ENCODE measurements at regions not wholly inside any gene's neighbourhood (a gene's known extent, or its start where the extent isn't known, plus 50 kb on each side); places are given as distances from the start of the nearest gene placed in this dataset.

GRCh38 chr6:144778056-144778455, 492.9 kb downstream of the UTRN start:
- no peak overlapping the region for H3K9ac ChIP-seq (ENCODE audit: extremely low read depth, insufficient read length, low read length)
- no peak overlapping the region for H3T11ph ChIP-seq (ENCODE audit: low read length)
- WGBS (ENCODE audit: extremely low coverage, insufficient read length, low lambda C conversion rate): no CpG with 5 or more reads among the region's 2 CpGs
- no peak overlapping the region for H3K4ac ChIP-seq (ENCODE audit: low read depth, low read length)
- H3K79me1 ChIP-seq (ENCODE audit: insufficient read depth, low read depth, low read length, poor library complexity, severe bottlenecking): no peaks in the 10 kb centered on the region
- H3K23ac ChIP-seq (ENCODE audit: insufficient read length, low read depth, low read length): no peak overlapping the region
- H2AFZ ChIP-seq (ENCODE audit: low read length): no peak overlapping the region
- H3K27ac Mint-ChIP-seq: peak overlapping the region in 2 of 3 experiments; percentile 36 to 73; a peak in 5 of 7 replicates
- H2BK12ac ChIP-seq (ENCODE audit: insufficient read length, low read depth, low read length): no peak overlapping the region
- peak overlapping the region; percentile 61 for H2AK5ac ChIP-seq (ENCODE audit: insufficient read length, low read length)
- H3K4me1 Mint-ChIP-seq: peaks cover 32 to 37% of the 10 kb centered on the region in 2 experiments
- DNase-seq: no peak
- no peaks in the 10 kb centered on the region for H4K20me1 ChIP-seq (ENCODE audit: control insufficient read depth, insufficient read depth, insufficient read length)
- no peaks in the 10 kb centered on the region for H3K23me2 ChIP-seq (ENCODE audit: insufficient read length, low read depth, low read length, poor library complexity, severe bottlenecking)
- no peak overlapping the region for H2BK20ac ChIP-seq (ENCODE audit: low read depth, low read length, poor library complexity, severe bottlenecking)
- H3K4me3 Mint-ChIP-seq: no peak overlapping the region
- no peaks in the 10 kb centered on the region; the same call in 1 of the 2 replicates for H3K4me1 ChIP-seq (ENCODE audit: insufficient read depth, low read length)
- H3K9me3 ChIP-seq (ENCODE audit: control insufficient read depth, low read depth, low read length): no peaks in the 10 kb centered on the region
- H3K18ac ChIP-seq (ENCODE audit: insufficient read length, low read depth, low read length): no peak overlapping the region
- H3K27me3 ChIP-seq (ENCODE audit: insufficient read depth, low read length): no peaks in the 10 kb centered on the region
- TF ChIP-seq, protein P1, sequence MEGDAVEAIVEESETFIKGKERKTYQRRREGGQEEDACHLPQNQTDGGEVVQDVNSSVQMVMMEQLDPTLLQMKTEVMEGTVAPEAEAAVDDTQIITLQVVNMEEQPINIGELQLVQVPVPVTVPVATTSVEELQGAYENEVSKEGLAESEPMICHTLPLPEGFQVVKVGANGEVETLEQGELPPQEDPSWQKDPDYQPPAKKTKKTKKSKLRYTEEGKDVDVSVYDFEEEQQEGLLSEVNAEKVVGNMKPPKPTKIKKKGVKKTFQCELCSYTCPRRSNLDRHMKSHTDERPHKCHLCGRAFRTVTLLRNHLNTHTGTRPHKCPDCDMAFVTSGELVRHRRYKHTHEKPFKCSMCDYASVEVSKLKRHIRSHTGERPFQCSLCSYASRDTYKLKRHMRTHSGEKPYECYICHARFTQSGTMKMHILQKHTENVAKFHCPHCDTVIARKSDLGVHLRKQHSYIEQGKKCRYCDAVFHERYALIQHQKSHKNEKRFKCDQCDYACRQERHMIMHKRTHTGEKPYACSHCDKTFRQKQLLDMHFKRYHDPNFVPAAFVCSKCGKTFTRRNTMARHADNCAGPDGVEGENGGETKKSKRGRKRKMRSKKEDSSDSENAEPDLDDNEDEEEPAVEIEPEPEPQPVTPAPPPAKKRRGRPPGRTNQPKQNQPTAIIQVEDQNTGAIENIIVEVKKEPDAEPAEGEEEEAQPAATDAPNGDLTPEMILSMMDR (conservative IDR thresholded peaks at IDR 0.05): no peak
- no peak overlapping the region for H2BK5ac ChIP-seq (ENCODE audit: insufficient read length, low read length)
- no peak overlapping the region for H3K4me2 ChIP-seq (ENCODE audit: insufficient read depth, insufficient read length, low read length)
- H4K5ac ChIP-seq (ENCODE audit: insufficient read length, low read depth, low read length): no peak overlapping the region
- no peaks in the 10 kb centered on the region for H3K27me3 Mint-ChIP-seq (ENCODE audit: low read depth)
- no peak overlapping the region for H2BK120ac ChIP-seq (ENCODE audit: low read depth, low read length, poor library complexity, severe bottlenecking)
- H3K79me2 ChIP-seq (ENCODE audit: insufficient read depth, low read length): no peaks in the 10 kb centered on the region
- H3K9me3 Mint-ChIP-seq: no peaks in the 10 kb centered on the region
- H3K27ac ChIP-seq (ENCODE audit: insufficient read length, low read depth, low read length): no peak overlapping the region
- H3K14ac ChIP-seq (ENCODE audit: insufficient read depth, low read length): no peak overlapping the region
- no peak overlapping the region for H4K8ac ChIP-seq (replicated peaks; ENCODE audit: insufficient read length, low read depth, low read length)
- peaks cover 6 to 46% (median 39%) of the 10 kb centered on the region in 3 experiments for H3K36me3 Mint-ChIP-seq (ENCODE audit: insufficient read depth in 1 of 3, low read depth in 3 of 3)
- H2BK15ac ChIP-seq (ENCODE audit: low read depth, low read length): no peak overlapping the region
- no peak overlapping the region for H3K56ac ChIP-seq (ENCODE audit: insufficient read length, low read depth, low read length)
- no peak overlapping the region for H4K91ac ChIP-seq (ENCODE audit: insufficient read length, low read depth, low read length)

All from H9 (cell line).